ENCODE measurements at regions not wholly inside any gene's neighbourhood (a gene's known extent, or its start where the extent isn't known, plus 50 kb on each side); places are given as distances from the start of the nearest gene placed in this dataset.
A peak's percentile ranks its signal among the peaks of the same experiment; 100 is the strongest.

DNA sequence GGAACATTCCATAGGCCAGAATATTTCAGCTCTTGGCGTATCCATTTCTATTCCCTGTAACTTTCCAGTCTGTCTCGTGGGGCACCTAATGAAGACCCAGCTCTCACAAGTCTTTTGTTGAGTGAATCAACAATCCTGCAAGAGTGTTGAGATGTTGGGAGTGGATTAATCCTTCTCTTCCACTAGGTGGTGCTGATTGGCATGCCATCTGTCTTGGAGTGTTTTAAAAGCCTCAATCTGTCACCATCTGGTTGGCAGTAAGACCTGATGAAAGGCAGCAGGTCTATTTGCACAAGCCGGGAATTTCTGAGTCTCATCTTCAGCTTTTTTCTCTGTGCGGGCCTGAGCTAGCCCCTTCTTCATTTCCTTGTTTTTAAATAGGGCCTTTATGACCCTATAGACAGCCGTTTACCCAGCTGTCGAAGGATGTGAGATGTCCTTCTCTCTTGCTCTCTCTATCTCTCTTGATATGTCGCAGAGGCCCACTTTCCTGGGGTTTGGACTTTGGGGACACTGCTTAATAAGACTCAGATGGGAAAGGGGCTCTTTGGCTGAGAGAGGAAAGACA, 180.5 kb downstream of the ZNF365 start:
- Histone ChIP-seq H3K27me3 (ENCODE audit: control insufficient read depth, insufficient read depth) (no peaks in the 10 kb centered on the region), H3K4me1 (ENCODE audit: control insufficient read depth, insufficient read depth, low read length) (no peaks in the 10 kb centered on the region), H3K9me3 (ENCODE audit: control insufficient read depth, low read length) (no peaks in the 10 kb centered on the region), H3K4me3 (ENCODE audit: low read length) (no peak overlapping the region), H3K27ac (ENCODE audit: low read length) (no peak overlapping the region)
- 58% methylated on average over 7 of the region's 7 CpGs for WGBS
- peak in 1 of 2 donors; percentile 55 for ATAC-seq
- no peak for DNase-seq
- intact Hi-C loops (cut with DNase I), result no loop called here

DNA sequence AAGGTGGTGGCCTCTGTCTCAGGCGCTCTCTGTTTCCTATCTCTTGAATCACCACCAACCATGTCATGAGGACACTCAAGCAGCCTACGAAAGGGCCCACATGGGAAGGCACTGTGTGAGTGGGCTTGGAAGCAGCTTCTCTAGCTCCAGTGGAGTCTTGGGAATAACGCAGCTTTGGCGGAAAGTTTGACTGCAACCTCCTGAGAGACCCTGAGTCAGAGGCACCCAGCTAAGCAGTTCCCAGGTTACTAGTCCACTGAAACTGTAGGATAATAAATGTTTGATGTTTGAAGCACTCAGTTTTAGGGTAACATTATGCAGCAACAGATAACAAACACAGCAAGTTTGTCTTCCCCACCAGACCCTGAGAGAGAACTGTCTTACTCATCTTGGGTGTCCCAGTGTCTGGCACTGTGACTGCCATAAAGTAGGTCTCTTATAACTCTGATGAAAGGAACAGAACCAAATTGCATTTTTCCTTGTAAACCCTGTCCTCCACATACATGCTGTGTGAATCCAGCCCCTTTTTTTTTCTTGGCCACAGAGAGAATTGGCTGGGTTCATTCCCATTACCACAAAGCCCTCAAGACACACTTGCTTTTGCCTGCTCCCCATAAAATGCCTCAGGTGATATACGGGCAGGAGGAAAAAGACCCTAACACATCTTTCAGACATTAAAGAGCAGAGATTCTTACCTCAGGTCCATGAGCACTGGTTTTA, 185.5 kb downstream of the ZNF365 start:
- no peaks in the 10 kb centered on the region for H3K27me3 ChIP-seq (ENCODE audit: control insufficient read depth, insufficient read depth)
- DNase-seq (no peak), ATAC-seq (no peak)
- no peaks in the 10 kb centered on the region for H3K4me1 ChIP-seq (ENCODE audit: control insufficient read depth, insufficient read depth, low read length)
- no peaks in the 10 kb centered on the region for H3K9me3 ChIP-seq (ENCODE audit: control insufficient read depth, low read length)
- 87% methylated on average over 5 of the region's 5 CpGs for WGBS
- no peak overlapping the region for H3K27ac ChIP-seq (ENCODE audit: low read length)
- intact Hi-C loops (cut with DNase I), result no loop called here
- H3K4me3 ChIP-seq (ENCODE audit: low read length), result no peak overlapping the region

GRCh38 chr10:62560201-62560819, 186.1 kb downstream of the ZNF365 start:
- Histone ChIP-seq H3K4me3 (ENCODE audit: low read length) (no peak overlapping the region), H3K27me3 (ENCODE audit: control insufficient read depth, insufficient read depth) (no peaks in the 10 kb centered on the region), H3K9me3 (ENCODE audit: control insufficient read depth, low read length) (no peaks in the 10 kb centered on the region), H3K27ac (ENCODE audit: low read length) (no peak overlapping the region), H3K4me1 (ENCODE audit: control insufficient read depth, insufficient read depth, low read length) (no peaks in the 10 kb centered on the region)
- intact Hi-C loops (cut with DNase I), result no loop called here
- ATAC-seq, result no peak
- DNase-seq, result peak in 1 of 3 donors; percentile 18
- WGBS, result 66% methylated on average over 4 of the region's 4 CpGs

DNA sequence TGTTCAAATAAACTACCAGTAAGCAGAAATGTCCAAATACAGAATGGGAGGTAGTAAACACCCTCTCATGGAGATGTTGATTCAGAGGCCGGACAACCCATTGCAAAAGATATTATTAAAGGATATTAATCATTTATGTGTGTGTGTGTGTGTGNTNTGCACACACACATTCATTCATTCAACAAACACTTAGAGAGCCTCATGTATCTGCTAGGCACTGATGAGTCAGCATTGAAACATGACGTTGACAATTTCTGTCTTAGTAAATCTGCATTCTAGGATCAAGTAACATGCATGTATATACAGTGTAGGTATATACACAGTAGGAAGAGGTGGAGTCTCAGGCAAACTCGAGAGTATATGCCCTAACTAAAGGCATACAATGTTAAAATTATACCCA, 187.0 kb downstream of the ZNF365 start:
- no peaks in the 10 kb centered on the region for H3K9me3 ChIP-seq (ENCODE audit: control insufficient read depth, low read length)
- ATAC-seq, result no peak
- DNase-seq, result no peak
- no peak overlapping the region for H3K4me3 ChIP-seq (ENCODE audit: low read length)
- no peak overlapping the region for H3K27ac ChIP-seq (ENCODE audit: low read length)
- no peaks in the 10 kb centered on the region for H3K4me1 ChIP-seq (ENCODE audit: control insufficient read depth, insufficient read depth, low read length)
- H3K27me3 ChIP-seq (ENCODE audit: control insufficient read depth, insufficient read depth), result no peaks in the 10 kb centered on the region
- 73% methylated on average over 3 of the region's 3 CpGs for WGBS
- intact Hi-C loops (cut with DNase I), result no loop called here

GRCh38 chr10:62562101-62562500, 187.9 kb downstream of the ZNF365 start:
- intact Hi-C loops (cut with DNase I), result no loop called here
- H3K4me3 ChIP-seq (ENCODE audit: low read length), result no peak overlapping the region
- ATAC-seq (no peak), DNase-seq (no peak)
- no peaks in the 10 kb centered on the region for H3K4me1 ChIP-seq (ENCODE audit: control insufficient read depth, insufficient read depth, low read length)
- no peaks in the 10 kb centered on the region for H3K9me3 ChIP-seq (ENCODE audit: control insufficient read depth, low read length)
- no peaks in the 10 kb centered on the region for H3K27me3 ChIP-seq (ENCODE audit: control insufficient read depth, insufficient read depth)
- WGBS, result 82% methylated on average over 2 of the region's 2 CpGs
- no peak overlapping the region for H3K27ac ChIP-seq (ENCODE audit: low read length)

DNA sequence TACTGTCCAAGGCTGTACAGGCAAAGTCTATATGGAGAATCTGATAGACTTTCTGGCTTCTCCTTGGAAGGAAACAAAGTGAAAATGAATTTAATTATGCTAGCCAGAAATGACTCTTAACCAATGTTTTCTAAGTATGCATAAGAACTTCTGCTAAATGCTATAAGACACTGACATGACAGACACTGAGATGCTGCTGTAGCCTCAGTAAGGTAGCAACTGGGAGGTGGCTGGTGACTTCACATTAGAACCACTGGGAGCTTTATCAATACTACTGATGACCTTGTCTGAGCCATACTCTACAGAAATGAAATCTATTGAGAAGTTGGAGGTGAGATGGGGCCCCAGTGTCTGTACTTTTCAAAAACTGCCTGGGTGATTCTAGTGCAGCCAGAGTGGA, 188.6 kb downstream of the ZNF365 start:
- Histone ChIP-seq H3K27me3 (ENCODE audit: control insufficient read depth, insufficient read depth) (no peaks in the 10 kb centered on the region), H3K27ac (ENCODE audit: low read length) (no peak overlapping the region), H3K4me3 (ENCODE audit: low read length) (no peak overlapping the region), H3K9me3 (ENCODE audit: control insufficient read depth, low read length) (no peaks in the 10 kb centered on the region), H3K4me1 (ENCODE audit: control insufficient read depth, insufficient read depth, low read length) (no peaks in the 10 kb centered on the region)
- DNase-seq (no peak), ATAC-seq (no peak)
- intact Hi-C loops (cut with DNase I), result no loop called here

DNA sequence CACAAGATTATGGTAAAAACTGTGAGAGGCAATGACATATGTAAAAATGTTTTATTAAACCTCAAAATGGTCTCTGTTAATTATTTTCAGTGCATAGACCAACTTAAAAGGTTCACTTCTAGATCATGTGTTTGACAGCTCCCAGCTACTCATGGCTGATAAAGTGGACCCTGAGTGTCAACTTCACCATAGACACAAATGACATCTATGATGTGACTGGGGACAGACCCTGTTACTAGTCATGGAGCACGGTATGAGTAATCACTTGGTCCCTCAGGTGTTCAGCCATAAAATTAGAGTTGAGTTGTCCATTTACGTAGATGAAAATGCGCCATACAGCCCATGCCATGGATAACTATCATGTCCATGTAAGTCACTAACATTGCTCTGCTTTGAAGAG, 199.8 kb downstream of the ZNF365 start:
- intact Hi-C loops (cut with DNase I), result no loop called here
- 88% methylated on average over 3 of the region's 3 CpGs for WGBS
- no peak for ATAC-seq
- DNase-seq, result no peak
- Histone ChIP-seq H3K27me3 (ENCODE audit: control insufficient read depth, insufficient read depth) (no peaks in the 10 kb centered on the region), H3K4me1 (ENCODE audit: control insufficient read depth, insufficient read depth, low read length) (no peaks in the 10 kb centered on the region), H3K4me3 (ENCODE audit: low read length) (no peak overlapping the region), H3K27ac (ENCODE audit: low read length) (no peak overlapping the region), H3K9me3 (ENCODE audit: control insufficient read depth, low read length) (no peaks in the 10 kb centered on the region)

- Histone ChIP-seq H3K4me3 (ENCODE audit: low read length) (no peak overlapping the region), H3K27ac (ENCODE audit: low read length) (no peak overlapping the region), H3K4me1 (ENCODE audit: control insufficient read depth, insufficient read depth, low read length) (no peaks in the 10 kb centered on the region), H3K9me3 (ENCODE audit: control insufficient read depth, low read length) (no peaks in the 10 kb centered on the region), H3K27me3 (ENCODE audit: control insufficient read depth, insufficient read depth) (no peaks in the 10 kb centered on the region)
- intact Hi-C loops (cut with DNase I), result no loop called here
- ATAC-seq, result no peak
- 81% methylated on average over 4 of the region's 4 CpGs for WGBS
- no peak for DNase-seq
Observed at GRCh38 chr10:62577076-62577475, 202.9 kb downstream of the ZNF365 start.

DNA sequence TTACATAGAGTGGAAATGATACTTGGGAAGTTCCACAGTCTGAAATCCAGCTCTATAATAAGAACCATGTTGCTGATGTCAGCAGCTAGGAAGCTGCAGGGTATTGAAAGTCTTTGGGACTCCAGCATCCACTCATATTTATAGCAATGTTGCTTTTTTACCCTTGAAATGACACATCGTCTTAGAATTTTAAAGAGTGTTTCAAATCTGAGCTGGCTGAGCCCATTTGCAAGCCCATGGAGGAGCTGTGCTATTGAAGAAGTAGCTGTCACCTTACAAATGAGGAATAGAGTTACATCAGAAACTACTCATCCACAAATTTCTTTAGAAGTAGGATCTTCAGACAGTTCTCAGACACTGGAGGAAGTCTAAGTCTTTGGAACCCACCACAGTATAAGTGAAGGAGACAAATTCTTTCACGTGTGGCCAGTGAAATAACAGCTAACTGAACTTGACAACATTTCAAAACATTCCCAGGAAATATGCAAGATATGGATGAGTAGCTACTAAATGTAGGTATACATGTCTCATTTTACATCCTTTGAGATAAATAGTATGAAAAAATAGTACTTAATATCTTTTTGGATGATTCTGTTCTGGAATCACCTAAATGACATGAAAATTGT, 203.6 kb downstream of the ZNF365 start:
- Histone ChIP-seq H3K4me3 (ENCODE audit: low read length) (no peak overlapping the region), H3K27me3 (ENCODE audit: control insufficient read depth, insufficient read depth) (no peaks in the 10 kb centered on the region), H3K9me3 (ENCODE audit: control insufficient read depth, low read length) (no peaks in the 10 kb centered on the region), H3K27ac (ENCODE audit: low read length) (no peak overlapping the region), H3K4me1 (ENCODE audit: control insufficient read depth, insufficient read depth, low read length) (no peaks in the 10 kb centered on the region)
- WGBS, result 42% methylated on average over 2 of the region's 2 CpGs
- intact Hi-C loops (cut with DNase I), result no loop called here
- ATAC-seq, result no peak
- no peak for DNase-seq

DNA sequence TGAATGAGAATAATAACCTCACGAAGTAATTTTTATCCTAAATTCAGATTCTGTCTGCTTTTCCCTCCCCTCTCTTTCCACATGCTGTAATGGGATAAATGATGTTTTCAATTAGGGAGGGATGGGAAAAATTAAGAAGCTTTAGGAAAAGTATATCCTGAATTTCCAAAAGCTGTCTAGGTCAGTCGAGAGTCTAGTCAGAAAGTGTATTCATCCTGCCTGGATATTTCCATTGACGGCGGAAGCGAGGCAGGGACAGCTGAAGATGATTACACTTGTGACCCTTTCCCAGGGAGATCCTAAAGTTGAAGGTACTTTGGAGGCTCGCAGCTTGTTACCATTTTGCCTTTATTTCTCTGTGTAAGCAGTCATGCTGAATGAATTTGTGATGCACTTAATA, 204.1 kb downstream of the ZNF365 start:
- no peak for DNase-seq
- no peaks in the 10 kb centered on the region for H3K9me3 ChIP-seq (ENCODE audit: control insufficient read depth, low read length)
- 88% methylated on average over 6 of the region's 6 CpGs for WGBS

GRCh38 chr10:62578916-62579315, 204.7 kb downstream of the ZNF365 start:
- Histone ChIP-seq H3K4me3 (ENCODE audit: low read length) (no peak overlapping the region), H3K4me1 (ENCODE audit: control insufficient read depth, insufficient read depth, low read length) (peaks cover 2% of the 10 kb centered on the region), H3K27ac (ENCODE audit: low read length) (no peak overlapping the region), H3K9me3 (ENCODE audit: control insufficient read depth, low read length) (no peaks in the 10 kb centered on the region), H3K27me3 (ENCODE audit: control insufficient read depth, insufficient read depth) (no peaks in the 10 kb centered on the region)
- ATAC-seq, result no peak
- no peak for DNase-seq
- intact Hi-C loops (cut with DNase I), result no loop called here
- WGBS, result 91% methylated on average over 1 of the region's 1 CpG

More for the DNA sequence above, 204.1 kb downstream of the ZNF365 start:
- H3K4me1 ChIP-seq (ENCODE audit: control insufficient read depth, insufficient read depth, low read length), result peaks cover 1% of the 10 kb centered on the region
- intact Hi-C loops (cut with DNase I), result no loop called here
- H3K27ac ChIP-seq (ENCODE audit: low read length), result no peak overlapping the region
- no peak overlapping the region for H3K4me3 ChIP-seq (ENCODE audit: low read length)
- ATAC-seq, result no peak
- no peaks in the 10 kb centered on the region for H3K27me3 ChIP-seq (ENCODE audit: control insufficient read depth, insufficient read depth)

All from right cardiac atrium (tissue), 5 donors.